Activated T-helper 2 cell treated with anti-CD3 and anti-CD28 coated beads, Interferon-gamma antibody, Interleukin-2, Interleukin-4, amounts not matched to agents 10 μg/mL and 5 μg/mL and 100 μg/mL, durations not matched to agents 14 hours and 24 hours and 36 hours (primary cell): ENCODE measurements at regions not wholly inside any gene's neighbourhood (a gene's known extent, or its start where the extent isn't known, plus 50 kb on each side); places are given as distances from the start of the nearest gene placed in this dataset.
"Not testable (repeated sequence)": the region's sequence is repeated elsewhere in the genome, so short reads cannot be mapped to it uniquely, and the experiment has no call there.

Source experiments
- DNase-seq: peaks from one replicate; pipeline ENCODE4 v3.0.0; 2021; ENCODE audit warnings: low spot score
- H3K27ac Mint-ChIP-seq: one replicate; pipeline ENCODE4 v1.8.0; 2021; ENCODE audit warnings: mixed read lengths
- H3K27me3 Mint-ChIP-seq: one replicate; pipeline ENCODE4 v1.8.0; 2021; ENCODE audit warnings: low read depth, mixed read lengths
- H3K36me3 Mint-ChIP-seq: one replicate; pipeline ENCODE4 v1.8.0; 2021; ENCODE audit warnings: low read depth, mixed read lengths
- H3K4me1 Mint-ChIP-seq: one replicate; pipeline ENCODE4 v1.8.0; 2021; ENCODE audit warnings: low read depth, mixed read lengths
- H3K4me3 Mint-ChIP-seq: one replicate; pipeline ENCODE4 v1.8.0; 2021; ENCODE audit warnings: low read depth, mild to moderate bottlenecking, moderate library complexity, mixed read lengths
- H3K9me3 Mint-ChIP-seq: one replicate; pipeline ENCODE4 v1.8.0; 2021; ENCODE audit warnings: mixed read lengths
- intact Hi-C: fragments of 100-400 bp; cut with micrococcal nuclease; formaldehyde crosslinking; loops from one replicate; pipeline ENCODE4 v1.15.1; 2023

DNA sequence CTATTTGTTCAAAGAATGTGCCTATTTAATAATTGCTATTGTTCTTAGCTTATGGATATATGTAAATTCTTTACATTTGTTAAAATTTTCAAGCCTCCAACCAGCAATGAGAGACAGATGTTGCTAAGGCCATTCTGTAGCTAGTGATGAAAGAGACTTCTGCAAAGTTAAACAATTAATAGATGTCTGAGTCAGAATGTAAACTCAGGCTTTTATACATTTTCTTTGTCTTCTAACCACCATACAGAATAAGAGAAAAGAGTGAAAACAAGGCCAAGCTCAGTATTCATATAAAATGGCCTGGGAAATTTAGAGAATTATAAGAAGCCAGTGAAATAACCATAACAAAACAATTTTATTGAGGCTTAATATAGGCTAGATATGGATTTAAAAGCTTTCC, 1102.3 kb upstream of the SEL1L start:
- H3K4me3 Mint-ChIP-seq = no peak overlapping the region
- H3K36me3 Mint-ChIP-seq = no peaks in the 10 kb centered on the region

GRCh38 chr14:82636426-82636825, 1102.8 kb upstream of the SEL1L start:
- intact Hi-C loops = no loop called here
- no peaks in the 10 kb centered on the region for H3K27me3 Mint-ChIP-seq
- no peak for DNase-seq
- H3K4me3 Mint-ChIP-seq = no peak overlapping the region
- H3K9me3 Mint-ChIP-seq = peaks cover 19% of the 10 kb centered on the region
- H3K4me1 Mint-ChIP-seq = no peaks in the 10 kb centered on the region
- no peak overlapping the region for H3K27ac Mint-ChIP-seq
- no peaks in the 10 kb centered on the region for H3K36me3 Mint-ChIP-seq

More for the DNA sequence above, 1102.3 kb upstream of the SEL1L start:
- Mint-ChIP-seq H3K4me1 (no peaks in the 10 kb centered on the region), H3K9me3 (peaks cover 19% of the 10 kb centered on the region), H3K27ac (no peak overlapping the region), H3K27me3 (no peaks in the 10 kb centered on the region)
- intact Hi-C loops = no loop called here
- no peak for DNase-seq

- no peak overlapping the region for H3K4me3 Mint-ChIP-seq
- H3K4me1 Mint-ChIP-seq = no peaks in the 10 kb centered on the region
- intact Hi-C loops = no loop called here
Observed at GRCh38 chr14:82641050-82641540, 1107.4 kb upstream of the SEL1L start.

GRCh38 chr14:82642425-82642824, 1108.8 kb upstream of the SEL1L start:
- Mint-ChIP-seq H3K27ac (peak overlapping the region; percentile 47), H3K4me1 (no peaks in the 10 kb centered on the region), H3K27me3 (no peaks in the 10 kb centered on the region), H3K4me3 (peak overlapping the region; percentile 73), H3K36me3 (no peaks in the 10 kb centered on the region), H3K9me3 (peaks cover 11% of the 10 kb centered on the region)
- DNase-seq = no peak
- intact Hi-C loops = no loop called here

More at GRCh38 chr14:82641050-82641540, 1107.4 kb upstream of the SEL1L start:
- H3K27me3 Mint-ChIP-seq = no peaks in the 10 kb centered on the region
- no peak overlapping the region for H3K27ac Mint-ChIP-seq
- H3K36me3 Mint-ChIP-seq = no peaks in the 10 kb centered on the region
- H3K9me3 Mint-ChIP-seq = peaks cover 18% of the 10 kb centered on the region
- no peak for DNase-seq

DNA sequence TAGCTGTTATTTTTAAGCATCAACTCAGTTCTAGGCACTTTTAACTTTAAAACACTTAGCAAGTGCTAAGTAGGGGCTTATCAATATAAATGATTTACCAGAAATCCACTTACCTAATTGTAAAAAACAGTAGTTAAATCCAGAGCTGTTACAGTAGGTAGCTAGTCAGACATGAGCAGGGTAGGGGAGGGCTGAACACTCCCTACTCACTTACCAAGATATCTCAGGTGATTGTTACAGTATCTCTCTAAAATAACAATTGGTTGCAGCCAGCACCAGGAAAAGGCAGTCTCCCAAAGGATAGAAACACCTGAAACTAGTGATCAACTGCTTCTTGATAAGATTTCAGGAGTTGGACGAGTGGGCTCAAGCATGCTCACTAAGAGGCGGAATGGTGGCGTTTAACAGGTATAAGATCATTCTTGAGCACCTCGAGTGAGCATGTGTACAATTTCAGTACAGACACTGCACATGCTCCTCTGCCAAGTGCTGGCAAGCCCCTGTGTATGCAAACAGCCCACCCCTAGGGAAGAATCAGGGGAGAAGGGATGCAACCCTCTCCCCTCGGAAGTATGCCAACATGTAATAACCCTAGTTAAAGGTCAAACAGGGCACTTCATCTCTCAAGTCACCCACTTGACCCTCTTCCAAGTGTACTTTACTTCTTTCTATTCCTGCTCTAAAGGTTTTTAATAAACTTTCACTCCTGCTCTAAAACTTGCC, 1113.6 kb upstream of the SEL1L start:
- Mint-ChIP-seq H3K36me3 (no peaks in the 10 kb centered on the region), H3K4me3 (no peak overlapping the region), H3K4me1 (no peaks in the 10 kb centered on the region), H3K27ac (no peak overlapping the region), H3K9me3 (peaks cover 18% of the 10 kb centered on the region), H3K27me3 (no peaks in the 10 kb centered on the region)
- intact Hi-C loops = no loop called here
- DNase-seq = no peak

GRCh38 chr14:82655770-82656169, 1122.1 kb upstream of the SEL1L start:
- Mint-ChIP-seq H3K27ac (no peak overlapping the region), H3K36me3 (no peaks in the 10 kb centered on the region), H3K4me3 (no peak overlapping the region), H3K27me3 (no peaks in the 10 kb centered on the region), H3K4me1 (no peaks in the 10 kb centered on the region), H3K9me3 (peaks cover 10% of the 10 kb centered on the region)
- intact Hi-C loops = no loop called here
- no peak for DNase-seq

DNA sequence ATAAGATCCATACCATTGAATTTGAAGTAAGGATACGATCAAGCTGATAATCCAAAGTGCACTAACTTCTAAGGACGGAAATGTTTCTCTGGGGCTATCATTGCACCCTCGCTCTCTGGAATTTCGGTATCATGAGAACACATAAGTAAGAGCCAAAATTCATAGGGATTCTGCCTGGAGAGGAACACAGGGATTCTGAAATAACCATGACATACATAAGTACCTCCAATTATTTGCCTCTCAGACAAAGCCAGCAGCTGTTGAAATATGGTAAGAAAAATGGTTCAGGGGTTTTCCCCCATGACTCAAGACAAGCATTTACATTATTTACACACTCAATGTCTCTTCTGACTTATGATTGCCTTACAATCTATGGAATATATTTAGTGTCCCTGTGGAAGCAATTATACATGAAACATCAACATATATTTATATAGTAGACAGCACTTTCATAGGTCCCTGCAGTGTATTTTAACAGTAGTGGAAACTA, 1123.6 kb upstream of the SEL1L start:
- no peaks in the 10 kb centered on the region for H3K36me3 Mint-ChIP-seq
- no peak overlapping the region for H3K27ac Mint-ChIP-seq
- no peak for DNase-seq
- H3K4me1 Mint-ChIP-seq = no peaks in the 10 kb centered on the region
- H3K9me3 Mint-ChIP-seq = peaks cover 5% of the 10 kb centered on the region
- H3K27me3 Mint-ChIP-seq = no peaks in the 10 kb centered on the region
- intact Hi-C loops = no loop called here
- H3K4me3 Mint-ChIP-seq = no peak overlapping the region

GRCh38 chr14:82661258-82661657, 1127.6 kb upstream of the SEL1L start:
- DNase-seq = no peak

DNA sequence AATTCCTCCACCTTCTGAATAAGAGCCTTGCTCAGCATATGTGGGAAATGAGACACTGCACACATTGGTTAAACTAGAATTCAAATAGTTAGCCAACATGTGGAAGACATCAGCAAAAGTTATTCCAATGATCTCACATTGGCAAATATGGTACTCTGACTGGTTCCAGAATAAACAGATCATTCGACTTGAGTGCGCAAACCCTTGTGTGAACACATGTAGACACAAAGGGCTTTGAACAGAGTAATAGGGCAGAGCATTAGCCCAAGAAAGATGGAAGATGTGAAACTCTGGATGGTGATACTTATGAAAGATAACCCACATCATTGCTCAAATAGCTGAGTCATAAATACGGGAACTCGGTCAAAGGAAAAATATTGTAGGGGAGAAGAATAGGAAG, 1133.4 kb upstream of the SEL1L start:
- Mint-ChIP-seq H3K27me3 (no peaks in the 10 kb centered on the region), H3K4me1 (no peaks in the 10 kb centered on the region), H3K4me3 (no peak overlapping the region), H3K36me3 (no peaks in the 10 kb centered on the region), H3K9me3 (peaks cover 6% of the 10 kb centered on the region), H3K27ac (no peak overlapping the region)
- DNase-seq = no peak
- intact Hi-C loops = no loop called here

More at GRCh38 chr14:82661258-82661657, 1127.6 kb upstream of the SEL1L start:
- H3K4me3 Mint-ChIP-seq = no peak overlapping the region
- no peaks in the 10 kb centered on the region for H3K27me3 Mint-ChIP-seq
- H3K4me1 Mint-ChIP-seq = no peaks in the 10 kb centered on the region
- intact Hi-C loops = no loop called here
- no peak overlapping the region for H3K27ac Mint-ChIP-seq
- peaks cover 10% of the 10 kb centered on the region for H3K9me3 Mint-ChIP-seq
- no peaks in the 10 kb centered on the region for H3K36me3 Mint-ChIP-seq

DNA sequence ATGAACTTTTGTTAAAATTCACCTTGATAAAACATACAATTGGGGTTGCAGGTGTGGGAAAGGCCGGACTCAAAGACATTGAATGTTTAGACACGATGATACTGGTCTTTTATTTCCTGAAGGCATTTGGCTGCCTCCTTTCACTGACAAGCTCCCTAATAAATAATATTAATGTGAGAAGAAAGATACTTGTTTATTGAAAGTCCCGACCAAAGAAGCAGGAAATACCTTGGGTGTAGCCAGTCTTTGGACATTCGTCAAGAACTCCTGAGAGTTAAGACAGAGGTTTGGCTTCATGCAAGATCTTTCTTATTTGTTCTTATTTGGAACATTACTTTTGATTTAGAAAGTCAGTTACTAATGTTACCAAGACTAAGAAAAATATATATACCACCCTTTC, 1133.8 kb upstream of the SEL1L start:
- H3K4me3 Mint-ChIP-seq = no peak overlapping the region
- intact Hi-C loops = no loop called here
- no peak overlapping the region for H3K27ac Mint-ChIP-seq
- DNase-seq = no peak
- H3K4me1 Mint-ChIP-seq = no peaks in the 10 kb centered on the region
- H3K27me3 Mint-ChIP-seq = no peaks in the 10 kb centered on the region
- peaks cover 6% of the 10 kb centered on the region for H3K9me3 Mint-ChIP-seq
- H3K36me3 Mint-ChIP-seq = no peaks in the 10 kb centered on the region

- peaks cover 8% of the 10 kb centered on the region for H3K9me3 Mint-ChIP-seq
- DNase-seq = no peak
- H3K36me3 Mint-ChIP-seq = no peaks in the 10 kb centered on the region
- intact Hi-C loops = no loop called here
- H3K27me3 Mint-ChIP-seq = no peaks in the 10 kb centered on the region
- H3K4me3 Mint-ChIP-seq = no peak overlapping the region
- no peak overlapping the region for H3K27ac Mint-ChIP-seq
- no peaks in the 10 kb centered on the region for H3K4me1 Mint-ChIP-seq
Observed at GRCh38 chr14:82676403-82676802, 1142.8 kb upstream of the SEL1L start.

DNA sequence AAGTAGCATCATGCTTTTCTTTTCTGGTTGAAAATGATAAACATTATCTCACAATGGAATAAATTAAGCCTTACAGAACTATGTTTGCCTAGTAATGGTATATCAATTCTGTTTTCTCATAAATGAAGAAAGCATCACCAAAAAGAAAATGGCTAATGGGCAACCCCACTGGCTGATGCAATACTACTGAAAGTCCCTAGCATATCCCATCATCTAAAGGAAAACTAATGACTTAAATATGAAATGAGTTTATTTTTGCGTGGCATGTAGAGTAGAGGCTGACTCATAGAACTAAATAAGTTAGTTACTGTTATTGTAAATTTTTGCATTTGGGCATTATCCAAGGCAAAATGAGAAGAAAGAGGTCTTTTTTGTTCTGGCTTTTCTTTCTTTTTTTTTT, 1156.3 kb upstream of the SEL1L start:
- Mint-ChIP-seq H3K27ac (no peak overlapping the region), H3K4me3 (no peak overlapping the region), H3K27me3 (no peaks in the 10 kb centered on the region), H3K36me3 (no peaks in the 10 kb centered on the region), H3K4me1 (no peaks in the 10 kb centered on the region), H3K9me3 (peaks cover 17% of the 10 kb centered on the region)
- DNase-seq = no peak
- intact Hi-C loops = no loop called here

DNA sequence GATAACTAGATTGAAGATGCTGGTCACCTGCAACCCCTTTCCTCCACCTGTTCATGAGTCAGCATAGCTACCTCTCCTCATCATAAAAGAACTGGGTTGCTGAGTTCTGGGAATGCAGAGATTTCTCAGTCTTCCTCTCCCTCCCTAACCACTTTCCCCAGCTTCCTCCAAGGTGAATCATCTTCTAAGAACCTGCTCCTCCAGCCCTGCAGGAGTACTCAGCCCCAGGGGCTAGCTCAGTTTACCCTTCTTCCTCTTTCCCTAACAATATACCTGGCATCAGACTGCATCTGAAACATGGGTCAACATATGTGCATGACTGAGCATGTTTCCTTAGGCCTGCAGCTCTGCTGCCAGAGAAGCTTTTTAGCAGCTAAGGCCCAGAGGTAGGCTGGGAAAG, 1157.5 kb upstream of the SEL1L start:
- H3K27me3 Mint-ChIP-seq, H3K4me1 Mint-ChIP-seq, DNase-seq, H3K27ac Mint-ChIP-seq, H3K4me3 Mint-ChIP-seq, H3K36me3 Mint-ChIP-seq, intact Hi-C loops: not testable (repeated sequence)
- peaks cover 20% of the 10 kb centered on the region for H3K9me3 Mint-ChIP-seq
